Fibroblast of lung (primary cell): ENCODE measurements at regions not wholly inside any gene's neighbourhood (a gene's known extent, or its start where the extent isn't known, plus 50 kb on each side); places are given as distances from the start of the nearest gene placed in this dataset.

Source experiments
- EZH2 ChIP-seq: IDR thresholded peaks from 2 replicates; pipeline ENCODE4 v1.5.1; 2012; ENCODE audit warnings: low read length, control low read depth, mild to moderate bottlenecking; ENCODE audit errors: missing control alignments
- TF ChIP-seq, protein P1 (sequence below), 2 donors: IDR thresholded peaks in 1 of 2; conservative IDR thresholded peaks in 1 of 2; 1 replicate in 1 of 2; 2 replicates in 1 of 2; pipeline ENCODE4 v1.5.1; 2011 to 2012; ENCODE audit warnings: low read length in 2 of 2, control low read depth in 1 of 2, inconsistent platforms in 1 of 2, low read depth in 1 of 2, mild to moderate bottlenecking in 1 of 2

DNA sequence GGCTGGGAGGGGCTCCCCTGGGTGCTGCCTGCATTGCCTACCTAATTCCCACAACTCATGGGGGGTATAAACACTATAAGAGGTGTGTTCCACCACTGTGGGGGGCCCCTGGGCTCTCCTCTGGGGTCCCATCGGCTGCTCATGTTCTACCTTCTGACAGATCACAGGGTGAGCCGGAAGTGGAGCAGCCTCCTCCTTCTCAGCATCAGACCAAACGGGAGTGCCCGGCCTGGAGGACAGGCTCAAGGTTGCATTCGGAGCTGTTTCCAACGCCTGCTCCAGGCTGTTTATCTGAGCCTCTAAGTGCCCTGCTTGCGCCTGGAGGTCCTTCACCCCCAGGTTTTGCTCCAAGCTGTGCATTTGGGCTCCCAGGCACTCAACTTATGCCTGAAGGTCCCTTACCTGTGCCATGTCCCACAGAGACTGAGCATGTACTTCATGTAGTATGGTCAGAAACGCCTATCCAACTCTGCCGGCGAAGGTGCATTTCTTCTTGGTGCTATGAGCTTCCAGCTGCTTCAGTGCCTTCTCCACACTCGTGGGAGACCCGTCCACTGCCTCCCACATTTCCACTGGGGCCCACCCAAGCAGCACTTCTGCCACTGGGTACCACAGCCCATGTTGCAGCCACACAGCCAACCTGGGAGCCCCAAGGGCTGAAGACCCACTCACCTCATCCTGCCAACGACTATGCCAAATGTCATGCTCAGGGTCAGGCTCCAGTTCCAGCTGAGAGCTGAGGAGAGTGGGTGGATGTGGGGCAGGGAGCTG lies 232.1 kb downstream of the IGSF11 start:
- TF ChIP-seq, protein P1, sequence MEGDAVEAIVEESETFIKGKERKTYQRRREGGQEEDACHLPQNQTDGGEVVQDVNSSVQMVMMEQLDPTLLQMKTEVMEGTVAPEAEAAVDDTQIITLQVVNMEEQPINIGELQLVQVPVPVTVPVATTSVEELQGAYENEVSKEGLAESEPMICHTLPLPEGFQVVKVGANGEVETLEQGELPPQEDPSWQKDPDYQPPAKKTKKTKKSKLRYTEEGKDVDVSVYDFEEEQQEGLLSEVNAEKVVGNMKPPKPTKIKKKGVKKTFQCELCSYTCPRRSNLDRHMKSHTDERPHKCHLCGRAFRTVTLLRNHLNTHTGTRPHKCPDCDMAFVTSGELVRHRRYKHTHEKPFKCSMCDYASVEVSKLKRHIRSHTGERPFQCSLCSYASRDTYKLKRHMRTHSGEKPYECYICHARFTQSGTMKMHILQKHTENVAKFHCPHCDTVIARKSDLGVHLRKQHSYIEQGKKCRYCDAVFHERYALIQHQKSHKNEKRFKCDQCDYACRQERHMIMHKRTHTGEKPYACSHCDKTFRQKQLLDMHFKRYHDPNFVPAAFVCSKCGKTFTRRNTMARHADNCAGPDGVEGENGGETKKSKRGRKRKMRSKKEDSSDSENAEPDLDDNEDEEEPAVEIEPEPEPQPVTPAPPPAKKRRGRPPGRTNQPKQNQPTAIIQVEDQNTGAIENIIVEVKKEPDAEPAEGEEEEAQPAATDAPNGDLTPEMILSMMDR (conservative IDR thresholded peaks at IDR 0.05 in 1 of 2, IDR thresholded peaks at IDR 0.05 in 1 of 2; ENCODE audit: low read depth in 1 of 2, low read length in 2 of 2) = no peak
- no peak for TF ChIP-seq EZH2
